ENCODE measurements at regions not wholly inside any gene's neighbourhood (a gene's known extent, or its start where the extent isn't known, plus 50 kb on each side); places are given as distances from the start of the nearest gene placed in this dataset.
"Not testable (repeated sequence)": the region's sequence is repeated elsewhere in the genome, so short reads cannot be mapped to it uniquely, and the experiment has no call there.

- no peak for TF ChIP-seq CTCF (IDR thresholded peaks at IDR 0.05)
- TF ChIP-seq POLR2A (IDR thresholded peaks at IDR 0.05), result no peak
- H3K4me3 ChIP-seq (ENCODE audit: low read depth, poor library complexity, severe bottlenecking), result no peak overlapping the region
- 29 to 40% methylated on average over 1 of the region's 1 CpG for WGBS, 2 donors
- no peak for DNase-seq (ENCODE audit: low spot score in 2 of 2)
- intact Hi-C loops (cut with DNase I; ENCODE audit: low total_unique reads), result no loop called here
Measured at GRCh38 chr11:122412581-122412980, 242.9 kb upstream of the UBASH3B start.

GRCh38 chr11:122406466-122406865 lies 249.1 kb upstream of the UBASH3B start:
- DNase-seq (ENCODE audit: low spot score in 2 of 2), result no peak
- intact Hi-C loops (cut with DNase I; ENCODE audit: low total_unique reads), result no loop called here
- TF ChIP-seq POLR2A (IDR thresholded peaks at IDR 0.05) (no peak), CTCF (IDR thresholded peaks at IDR 0.05) (no peak)
- no peak overlapping the region for H3K4me3 ChIP-seq (ENCODE audit: low read depth, poor library complexity, severe bottlenecking)
- 60 to 67% methylated on average over 4 of the region's 4 CpGs for WGBS, 2 donors

GRCh38 chr11:122405547-122406341 lies 249.8 kb upstream of the UBASH3B start:
- intact Hi-C loops (cut with DNase I; ENCODE audit: low total_unique reads), result no loop called here

GRCh38 chr11:122404571-122404970 lies 251.0 kb upstream of the UBASH3B start:
- intact Hi-C loops (cut with DNase I; ENCODE audit: low total_unique reads), result no loop called here
- TF ChIP-seq POLR2A (IDR thresholded peaks at IDR 0.05) (no peak), CTCF (IDR thresholded peaks at IDR 0.05) (no peak)
- no peak for DNase-seq (ENCODE audit: low spot score in 2 of 2)
- H3K4me3 ChIP-seq (ENCODE audit: low read depth, poor library complexity, severe bottlenecking), result no peak overlapping the region

More at GRCh38 chr11:122405547-122406341, 249.8 kb upstream of the UBASH3B start:
- TF ChIP-seq CTCF (IDR thresholded peaks at IDR 0.05) (no peak), POLR2A (IDR thresholded peaks at IDR 0.05) (no peak)
- no peak overlapping the region for H3K4me3 ChIP-seq (ENCODE audit: low read depth, poor library complexity, severe bottlenecking)
- DNase-seq (ENCODE audit: low spot score in 2 of 2), result no peak
- WGBS, 2 donors, result 64 to 67% methylated on average over 5 of the region's 5 CpGs

- WGBS, 2 donors, result 70 to 73% methylated on average over 5 of the region's 5 CpGs
- H3K4me3 ChIP-seq (ENCODE audit: low read depth, poor library complexity, severe bottlenecking); intact Hi-C loops (cut with DNase I; ENCODE audit: low total_unique reads); DNase-seq (ENCODE audit: low spot score in 2 of 2): not testable (repeated sequence)
Measured at GRCh38 chr11:122401581-122401980, 253.9 kb upstream of the UBASH3B start.

- intact Hi-C loops (cut with DNase I; ENCODE audit: low total_unique reads), result no loop called here
- 72 to 82% methylated on average over 2 of the region's 2 CpGs for WGBS, 2 donors
- no peak overlapping the region for H3K4me3 ChIP-seq (ENCODE audit: low read depth, poor library complexity, severe bottlenecking)
- no peak for DNase-seq (ENCODE audit: low spot score in 2 of 2)
- TF ChIP-seq POLR2A (IDR thresholded peaks at IDR 0.05) (no peak), CTCF (IDR thresholded peaks at IDR 0.05) (no peak)
Measured at GRCh38 chr11:122399375-122399774, 256.1 kb upstream of the UBASH3B start.
